ENCODE measurements at regions not wholly inside any gene's neighbourhood (a gene's known extent, or its start where the extent isn't known, plus 50 kb on each side); places are given as distances from the start of the nearest gene placed in this dataset.

DNA sequence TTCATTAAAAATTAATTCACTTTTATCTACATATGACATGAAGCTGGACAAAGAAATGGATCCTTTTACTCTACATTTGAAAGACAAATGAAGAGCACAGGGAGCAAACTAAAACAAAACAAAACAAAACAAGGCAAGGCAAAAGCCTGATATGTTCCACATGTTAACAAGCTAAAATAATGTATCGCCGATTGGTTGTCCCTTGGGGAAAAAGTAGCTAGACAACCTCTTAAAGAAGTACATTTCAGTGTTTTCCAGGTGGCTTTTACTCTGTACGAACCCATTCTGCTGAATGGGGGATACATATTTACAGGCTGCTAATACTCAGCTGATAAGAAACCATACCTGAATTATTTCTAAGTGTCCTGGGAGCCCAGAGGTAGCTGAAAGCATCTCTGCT lies 493.0 kb upstream of the TBL1XR1 start:
- Histone ChIP-seq H3K9me3 (no peaks in the 10 kb centered on the region), H3K4me3 (no peak overlapping the region), H3K27ac (no peak overlapping the region), H3K36me3 (ENCODE audit: low read depth, missing control alignments) (no peaks in the 10 kb centered on the region), H3K27me3 (no peaks in the 10 kb centered on the region), H3K4me1 (no peaks in the 10 kb centered on the region)
- intact Hi-C loops (cut with DNase I; ENCODE audit: low total_unique reads), result no loop called here
- DNase-seq, result no peak
- 84 to 86% methylated on average over 3 of the region's 3 CpGs for WGBS, 2 donors
- TF ChIP-seq POLR2A (IDR thresholded peaks at IDR 0.05), result no peak
- TF ChIP-seq CTCF (IDR thresholded peaks at IDR 0.05), result no peak

DNA sequence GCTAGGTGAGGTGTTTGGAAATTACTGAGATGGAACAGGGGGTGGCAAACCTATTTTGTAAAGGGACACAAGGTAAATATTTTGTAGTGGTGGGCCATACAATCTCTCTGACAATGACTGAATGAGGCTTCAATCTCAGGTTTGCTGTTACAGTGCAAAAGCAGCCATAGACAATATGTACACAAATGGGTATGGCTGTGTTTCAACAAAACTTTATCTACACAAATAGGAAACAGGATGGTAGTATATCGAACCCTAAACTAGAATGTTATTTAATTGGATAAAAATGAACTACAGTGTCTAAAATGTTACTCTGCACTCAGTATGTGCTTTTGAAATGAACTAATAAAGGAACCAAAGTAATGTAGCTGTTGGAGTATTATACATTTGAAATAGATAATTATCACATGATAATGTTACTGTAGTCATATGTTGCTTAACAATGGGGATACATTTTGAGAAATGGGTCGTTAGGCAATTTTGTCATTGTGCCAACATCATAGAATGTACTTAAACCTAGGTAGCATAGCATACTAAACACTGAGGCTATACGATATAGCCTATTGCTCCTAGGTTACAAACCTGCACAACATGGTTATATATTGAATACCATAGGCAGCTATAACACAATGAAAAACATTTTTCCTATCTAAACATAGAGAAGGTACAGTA lies 495.2 kb upstream of the TBL1XR1 start:
- intact Hi-C loops (cut with DNase I; ENCODE audit: low total_unique reads), result no loop called here
- no peaks in the 10 kb centered on the region for H3K36me3 ChIP-seq (ENCODE audit: low read depth, missing control alignments)
- TF ChIP-seq POLR2A (IDR thresholded peaks at IDR 0.05), result no peak
- TF ChIP-seq CTCF (IDR thresholded peaks at IDR 0.05), result no peak
- 66 to 72% methylated on average over 3 of the region's 3 CpGs for WGBS, 2 donors
- H3K9me3 ChIP-seq, result no peaks in the 10 kb centered on the region
- H3K27me3 ChIP-seq, result no peaks in the 10 kb centered on the region
- H3K27ac ChIP-seq, result no peak overlapping the region
- DNase-seq, result no peak
- no peak overlapping the region for H3K4me3 ChIP-seq
- H3K4me1 ChIP-seq, result no peaks in the 10 kb centered on the region

- H3K36me3 ChIP-seq (ENCODE audit: low read depth, missing control alignments), result no peaks in the 10 kb centered on the region
- no peaks in the 10 kb centered on the region for H3K9me3 ChIP-seq
- TF ChIP-seq CTCF (IDR thresholded peaks at IDR 0.05) (no peak), POLR2A (IDR thresholded peaks at IDR 0.05) (no peak)
- H3K4me1 ChIP-seq, result no peaks in the 10 kb centered on the region
- no peak overlapping the region for H3K27ac ChIP-seq
- DNase-seq, result no peak
- WGBS, 2 donors, result 84 to 85% methylated on average over 4 of the region's 4 CpGs
- no peaks in the 10 kb centered on the region for H3K27me3 ChIP-seq
- intact Hi-C loops (cut with DNase I; ENCODE audit: low total_unique reads), result no loop called here
- H3K4me3 ChIP-seq, result no peak overlapping the region
These were observed 496.5 kb upstream of the TBL1XR1 start for GRCh38 chr3:177693616-177694264.

- Histone ChIP-seq H3K4me3 (no peak overlapping the region), H3K36me3 (ENCODE audit: low read depth, missing control alignments) (no peaks in the 10 kb centered on the region), H3K27ac (no peak overlapping the region), H3K27me3 (no peaks in the 10 kb centered on the region), H3K9me3 (no peaks in the 10 kb centered on the region), H3K4me1 (no peaks in the 10 kb centered on the region)
- WGBS, 2 donors, result 29 to 30% methylated on average over 3 of the region's 3 CpGs
- TF ChIP-seq CTCF (IDR thresholded peaks at IDR 0.05) (no peak), POLR2A (IDR thresholded peaks at IDR 0.05) (no peak)
- intact Hi-C loops (cut with DNase I; ENCODE audit: low total_unique reads), result no loop called here
- no peak for DNase-seq
These were observed 497.0 kb upstream of the TBL1XR1 start for GRCh38 chr3:177694316-177694715.

DNA sequence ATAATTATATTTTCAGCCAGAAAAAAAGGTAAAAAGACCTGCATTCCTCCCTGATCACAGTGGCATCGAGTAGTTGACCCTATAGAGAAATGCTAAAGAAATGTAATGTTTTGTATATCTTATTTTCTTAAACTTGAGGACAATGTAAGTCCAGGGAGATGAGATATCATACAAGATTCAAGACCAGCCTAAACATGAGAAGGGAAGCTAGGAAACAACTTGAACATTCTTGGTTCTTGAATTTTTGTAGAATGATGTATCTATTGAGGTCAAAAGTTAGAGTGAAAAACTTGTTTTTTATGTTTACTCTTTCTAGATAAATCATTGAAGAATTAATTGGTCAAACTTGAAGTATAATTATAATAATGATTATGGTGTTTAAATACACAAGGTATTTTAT lies 497.7 kb upstream of the TBL1XR1 start:
- no peaks in the 10 kb centered on the region for H3K36me3 ChIP-seq (ENCODE audit: low read depth, missing control alignments)
- H3K4me3 ChIP-seq, result no peak overlapping the region
- 75 to 86% methylated on average over 1 of the region's 1 CpG for WGBS, 2 donors
- H3K27me3 ChIP-seq, result no peaks in the 10 kb centered on the region
- TF ChIP-seq POLR2A (IDR thresholded peaks at IDR 0.05) (no peak), CTCF (IDR thresholded peaks at IDR 0.05) (no peak)
- no peak overlapping the region for H3K27ac ChIP-seq
- H3K9me3 ChIP-seq, result no peaks in the 10 kb centered on the region
- H3K4me1 ChIP-seq, result no peaks in the 10 kb centered on the region
- DNase-seq, result no peak
- intact Hi-C loops (cut with DNase I; ENCODE audit: low total_unique reads), result no loop called here

Data from testis (tissue), 2 donors.